HepG2 (cell line): ENCODE measurements at regions not wholly inside any gene's neighbourhood (a gene's known extent, or its start where the extent isn't known, plus 50 kb on each side); places are given as distances from the start of the nearest gene placed in this dataset.

Source experiments
- CEBPB ChIP-seq: IDR thresholded peaks from 2 replicates; pipeline ENCODE4 v1.6.1; 2011; ENCODE audit warnings: low read depth, low read length, improper control_type of control experiment, borderline replicate concordance
- CHCHD3 ChIP-seq: sonication (generic); formaldehyde crosslinking; IDR thresholded peaks from 2 replicates; pipeline ENCODE4 v1.8.0; 2022; ENCODE audit warnings: mild to moderate bottlenecking, missing genetic modification reagents, moderate library complexity
- CTCF ChIP-seq: sonication (generic); formaldehyde crosslinking; IDR thresholded peaks from 2 replicates; pipeline ENCODE4 v1.5.0; 2020; ENCODE audit warnings: mild to moderate bottlenecking, missing genetic modification reagents, moderate library complexity
- ELF4 ChIP-seq: sonication (generic); formaldehyde crosslinking; IDR thresholded peaks from 2 replicates; pipeline ENCODE4 v1.5.0; 2020; ENCODE audit warnings: missing genetic modification reagents, mild to moderate bottlenecking, moderate library complexity, borderline replicate concordance
- FOSL2 ChIP-seq: sonication (generic); formaldehyde crosslinking; IDR thresholded peaks from 2 replicates; pipeline ENCODE4 v1.4.0; 2020; ENCODE audit warnings: missing genetic modification reagents
- NFIC ChIP-seq: IDR thresholded peaks from 2 replicates; pipeline ENCODE4 v1.6.1; 2012; ENCODE audit warnings: mild to moderate bottlenecking, low read length, inconsistent platforms
- POLR2A ChIP-seq, 2 experiments: IDR thresholded peaks; 2 replicates each; pipeline ENCODE4 v1.6.1; 2011; ENCODE audit warnings: low read depth in 2 of 2, low read length in 2 of 2, mild to moderate bottlenecking in 1 of 2, moderate library complexity in 1 of 2; ENCODE audit not compliant: insufficient read depth in 1 of 2
- SOX6 ChIP-seq, 2 experiments: fragments of 450-650 bp in 1 of 2; sonication (generic) in 1 of 2; formaldehyde crosslinking in 1 of 2; IDR thresholded peaks; 2 replicates each; pipeline versions ENCODE4 v1.4.0 to v1.6.1; 2017 to 2020; ENCODE audit warnings: antibody characterized with exemption in 1 of 2, mild to moderate bottlenecking in 1 of 2, missing genetic modification reagents in 1 of 2
- ZFP37 ChIP-seq: sonication (generic); formaldehyde crosslinking; IDR thresholded peaks from 2 replicates; pipeline ENCODE4 v1.4.0; 2020; ENCODE audit warnings: missing genetic modification reagents, borderline replicate concordance
- ZHX1 ChIP-seq: sonication (generic); formaldehyde crosslinking; IDR thresholded peaks from 2 replicates; pipeline ENCODE4 v1.8.1; 2022; ENCODE audit warnings: low read depth, mild to moderate bottlenecking, missing genetic modification reagents
- ZNF207 ChIP-seq: fragments of 450-650 bp; IDR thresholded peaks from 2 replicates; pipeline ENCODE4 v1.6.1; 2016; ENCODE audit warnings: antibody characterized with exemption, borderline replicate concordance
- ZZZ3 ChIP-seq: sonication (generic); formaldehyde crosslinking; IDR thresholded peaks from 2 replicates; pipeline ENCODE4 v1.4.0; 2020; ENCODE audit warnings: missing genetic modification reagents, mild to moderate bottlenecking, borderline replicate concordance

DNA sequence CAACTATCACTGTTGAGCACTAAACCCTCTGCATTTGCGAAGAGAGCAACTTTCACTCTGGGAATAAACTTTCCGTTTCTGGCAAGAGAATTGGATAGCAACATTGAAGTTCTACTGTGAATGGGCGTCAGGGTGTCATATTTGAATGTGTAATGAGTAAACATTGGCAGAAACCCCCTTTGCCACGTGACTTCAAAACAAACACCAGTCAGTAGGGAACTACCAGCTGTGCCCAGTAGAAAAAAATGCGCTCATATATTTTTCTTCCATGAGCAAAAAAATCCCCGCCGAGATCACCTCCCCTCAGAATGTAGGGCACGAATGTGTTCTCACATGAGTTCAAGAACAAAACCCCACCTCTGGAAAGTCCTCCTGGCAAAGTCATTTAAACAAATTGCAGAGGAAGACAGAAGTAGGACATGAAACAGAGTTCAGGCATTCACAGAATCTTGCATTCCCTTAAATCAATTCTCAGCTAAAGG, 80.6 kb downstream of the BTG1 start:
- no peak for TF ChIP-seq CHCHD3
- TF ChIP-seq FOSL2 (CRISPR knock-in tag): no peak
- TF ChIP-seq CTCF (CRISPR knock-in tag): no peak
- TF ChIP-seq ELF4 (CRISPR knock-in tag): no peak
- TF ChIP-seq ZHX1 (CRISPR knock-in tag): no peak
- no peak for TF ChIP-seq CEBPB
- no peak for TF ChIP-seq POLR2A (IDR thresholded peaks at IDR 0.05; ENCODE audit: insufficient read depth in 1 of 2, low read depth in 2 of 2, low read length in 2 of 2)
- TF ChIP-seq ZZZ3 (CRISPR knock-in tag): no peak
- TF ChIP-seq NFIC: no peak
- TF ChIP-seq SOX6 (IDR thresholded peaks at IDR 0.05): no peak
- no peak for TF ChIP-seq SOX6 (CRISPR knock-in tag; IDR thresholded peaks at IDR 0.05)
- TF ChIP-seq ZFP37 (CRISPR knock-in tag): no peak
- TF ChIP-seq ZNF207: no peak
